ENCODE measurements at regions not wholly inside any gene's neighbourhood (a gene's known extent, or its start where the extent isn't known, plus 50 kb on each side); places are given as distances from the start of the nearest gene placed in this dataset.

DNA sequence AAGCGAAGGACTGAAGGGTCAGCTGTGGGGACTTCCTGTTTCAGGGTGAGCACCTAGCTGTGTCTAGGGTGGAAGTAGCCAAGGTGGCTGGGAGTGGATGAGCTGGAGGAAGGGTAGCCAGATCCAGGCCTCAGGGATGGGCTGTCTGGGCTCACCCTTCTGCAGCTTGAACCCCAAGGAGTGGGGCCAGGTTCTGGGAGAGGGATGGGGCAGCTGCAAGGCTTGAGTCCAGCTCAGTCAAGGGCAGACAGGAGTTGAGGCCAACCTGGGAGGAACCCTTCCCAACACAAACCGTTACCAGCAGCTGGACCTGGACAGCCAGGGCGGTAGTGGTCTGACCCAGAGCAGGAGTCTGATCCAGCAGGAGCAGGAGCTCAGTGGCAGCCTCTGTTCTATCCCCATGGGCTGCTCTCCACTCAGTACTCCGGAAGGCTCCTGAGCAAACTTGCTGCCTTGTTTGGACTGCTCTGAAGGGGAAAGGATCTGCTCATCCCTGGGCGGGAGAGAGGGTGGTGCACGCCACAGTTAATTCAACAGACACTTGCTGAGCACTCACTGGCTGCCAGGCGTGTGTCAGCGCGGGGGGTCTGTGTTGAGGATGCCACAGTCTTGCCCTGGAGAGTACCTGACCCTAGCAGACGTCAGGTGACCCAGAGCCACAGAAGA, 53.8 kb upstream of the THY1 start:
- Histone ChIP-seq H3K36me3 (replicated peaks) (no peaks in the 10 kb centered on the region), H3K27ac (no peak overlapping the region), H3K4me3 (ENCODE audit: low read depth, low read length) (no peak overlapping the region), H3K27me3 (replicated peaks) (peaks cover 4% of the 10 kb centered on the region)
- in situ Hi-C loops (cut with HindIII; ENCODE audit: low pct_ligation_motif_present, low sequenced_read_pairs), result no loop called here
- TF ChIP-seq, protein P1, sequence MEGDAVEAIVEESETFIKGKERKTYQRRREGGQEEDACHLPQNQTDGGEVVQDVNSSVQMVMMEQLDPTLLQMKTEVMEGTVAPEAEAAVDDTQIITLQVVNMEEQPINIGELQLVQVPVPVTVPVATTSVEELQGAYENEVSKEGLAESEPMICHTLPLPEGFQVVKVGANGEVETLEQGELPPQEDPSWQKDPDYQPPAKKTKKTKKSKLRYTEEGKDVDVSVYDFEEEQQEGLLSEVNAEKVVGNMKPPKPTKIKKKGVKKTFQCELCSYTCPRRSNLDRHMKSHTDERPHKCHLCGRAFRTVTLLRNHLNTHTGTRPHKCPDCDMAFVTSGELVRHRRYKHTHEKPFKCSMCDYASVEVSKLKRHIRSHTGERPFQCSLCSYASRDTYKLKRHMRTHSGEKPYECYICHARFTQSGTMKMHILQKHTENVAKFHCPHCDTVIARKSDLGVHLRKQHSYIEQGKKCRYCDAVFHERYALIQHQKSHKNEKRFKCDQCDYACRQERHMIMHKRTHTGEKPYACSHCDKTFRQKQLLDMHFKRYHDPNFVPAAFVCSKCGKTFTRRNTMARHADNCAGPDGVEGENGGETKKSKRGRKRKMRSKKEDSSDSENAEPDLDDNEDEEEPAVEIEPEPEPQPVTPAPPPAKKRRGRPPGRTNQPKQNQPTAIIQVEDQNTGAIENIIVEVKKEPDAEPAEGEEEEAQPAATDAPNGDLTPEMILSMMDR (IDR thresholded peaks at IDR 0.05; ENCODE audit: low read depth, low read length, missing control alignments), result no peak
- no peak for DNase-seq

DNA sequence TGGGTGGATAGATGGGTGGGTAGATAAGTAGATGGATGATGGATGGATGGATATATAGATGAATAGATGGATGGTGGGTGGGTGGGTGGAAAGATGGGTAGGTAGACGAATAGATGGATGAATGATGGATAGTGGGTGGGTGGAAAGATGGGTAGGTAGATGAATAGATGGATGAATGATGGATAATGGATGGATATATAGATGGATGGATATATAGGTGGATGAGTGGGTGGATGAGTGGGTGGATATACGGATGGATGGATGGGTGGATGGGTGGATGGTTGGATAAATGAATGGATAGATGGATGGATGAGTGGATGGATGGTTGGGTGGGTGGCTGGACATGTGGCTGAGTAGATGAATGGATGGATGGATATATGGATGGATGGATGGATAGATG, 53.1 kb upstream of the THY1 start:
- Histone ChIP-seq H3K27ac (no peak overlapping the region), H3K27me3 (replicated peaks) (peaks cover 4% of the 10 kb centered on the region), H3K36me3 (replicated peaks) (no peaks in the 10 kb centered on the region), H3K4me3 (ENCODE audit: low read depth, low read length) (no peak overlapping the region)
- TF ChIP-seq, protein P1 (IDR thresholded peaks at IDR 0.05; ENCODE audit: low read depth, low read length, missing control alignments), result no peak
- in situ Hi-C loops (cut with HindIII; ENCODE audit: low pct_ligation_motif_present, low sequenced_read_pairs), result no loop called here
- DNase-seq, result no peak

DNA sequence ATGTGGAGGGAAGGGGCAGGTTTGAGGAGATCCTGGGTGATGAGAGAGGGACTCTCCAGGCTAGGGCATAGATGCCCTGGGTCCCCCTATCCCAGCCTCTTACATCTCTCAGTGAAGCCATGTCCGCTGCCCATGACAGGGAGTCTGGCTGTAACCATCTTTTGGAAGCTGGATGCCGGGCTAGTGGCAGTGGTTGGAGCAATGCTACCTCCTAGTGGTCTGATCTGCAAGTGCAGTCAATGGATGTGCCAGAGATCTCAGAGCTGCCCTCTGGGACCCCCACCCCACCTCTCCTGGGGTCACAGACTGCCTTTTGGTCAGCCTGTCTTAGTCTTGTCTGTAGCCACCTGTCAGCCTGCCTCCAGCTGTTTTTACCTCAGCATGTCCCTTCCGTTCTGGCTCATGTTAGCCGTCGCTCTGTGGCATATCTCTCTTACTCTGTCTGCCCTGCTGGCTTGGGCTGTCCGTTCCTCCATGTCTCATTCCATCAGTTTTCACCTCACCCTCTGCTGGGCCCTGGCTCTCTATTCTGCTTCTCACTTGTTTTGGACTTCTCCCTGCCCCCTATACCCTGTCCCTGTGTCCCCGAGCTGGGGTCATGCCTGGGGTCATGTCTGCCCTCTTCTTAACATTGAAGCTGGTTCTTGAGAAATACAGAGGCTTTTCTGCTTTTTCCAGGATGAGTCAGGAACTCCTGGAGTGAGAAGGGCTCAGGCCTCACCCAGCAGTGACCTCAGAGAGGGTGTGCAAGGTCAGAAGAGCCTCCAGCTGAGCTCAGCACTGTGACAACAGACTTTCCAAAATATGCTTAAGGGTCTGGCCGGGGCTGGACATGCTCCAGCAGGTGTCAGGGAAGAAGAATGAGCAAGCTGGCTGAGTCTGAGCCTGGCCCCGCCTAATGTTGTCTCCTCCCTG, 52.0 kb upstream of the THY1 start:
- TF ChIP-seq, protein P1 (IDR thresholded peaks at IDR 0.05; ENCODE audit: low read depth, low read length, missing control alignments), result peak; percentile 95
- in situ Hi-C loops (cut with HindIII; ENCODE audit: low pct_ligation_motif_present, low sequenced_read_pairs), result no loop called here
- peaks cover 4% of the 10 kb centered on the region for H3K27me3 ChIP-seq (replicated peaks)
- peak; percentile 71 for DNase-seq
- H3K27ac ChIP-seq, result no peak overlapping the region
- no peaks in the 10 kb centered on the region for H3K36me3 ChIP-seq (replicated peaks)
- H3K4me3 ChIP-seq (ENCODE audit: low read depth, low read length), result no peak overlapping the region

DNA sequence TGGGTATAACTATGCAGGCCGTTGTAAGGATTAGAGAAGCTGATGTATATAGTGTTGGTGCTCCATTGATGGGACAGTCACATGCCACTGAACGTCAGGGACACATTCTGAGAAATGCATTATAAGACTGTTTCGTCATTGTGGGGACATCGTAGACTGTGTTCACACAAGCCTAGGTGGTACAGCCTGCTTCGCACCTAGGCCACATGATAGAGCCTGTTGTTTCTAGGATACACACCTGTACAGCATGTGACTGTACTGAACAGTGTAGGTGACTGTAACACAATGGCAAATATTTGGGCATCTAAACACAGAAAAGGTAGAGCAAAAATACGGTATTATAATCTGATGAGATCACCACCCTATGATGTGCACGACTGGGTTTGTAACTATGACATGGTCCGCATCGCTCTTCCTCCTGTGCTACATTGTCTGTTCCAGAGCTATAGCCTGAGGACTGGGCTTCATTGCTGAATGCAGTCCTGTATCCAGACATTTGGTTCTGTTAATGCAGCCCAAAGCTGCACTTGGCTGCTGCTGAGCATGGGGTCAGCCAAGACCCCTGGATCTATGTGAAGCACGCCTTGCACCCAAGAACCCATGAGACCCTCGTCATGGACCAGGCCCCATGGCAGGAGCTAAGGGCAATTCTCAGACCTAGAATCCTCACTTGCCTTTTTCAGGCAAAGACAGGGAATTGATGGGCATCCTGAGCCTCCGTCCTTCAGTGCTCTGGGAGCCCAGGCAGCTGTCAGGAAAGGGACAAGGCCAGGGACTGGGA, 51.1 kb upstream of the THY1 start:
- TF ChIP-seq, protein P1 (IDR thresholded peaks at IDR 0.05; ENCODE audit: low read depth, low read length, missing control alignments), result no peak
- peaks cover 4% of the 10 kb centered on the region for H3K27me3 ChIP-seq (replicated peaks)
- in situ Hi-C loops (cut with HindIII; ENCODE audit: low pct_ligation_motif_present, low sequenced_read_pairs), result no loop called here
- no peaks in the 10 kb centered on the region for H3K36me3 ChIP-seq (replicated peaks)
- no peak overlapping the region for H3K27ac ChIP-seq
- DNase-seq, result no peak
- no peak overlapping the region for H3K4me3 ChIP-seq (ENCODE audit: low read depth, low read length)

DNA sequence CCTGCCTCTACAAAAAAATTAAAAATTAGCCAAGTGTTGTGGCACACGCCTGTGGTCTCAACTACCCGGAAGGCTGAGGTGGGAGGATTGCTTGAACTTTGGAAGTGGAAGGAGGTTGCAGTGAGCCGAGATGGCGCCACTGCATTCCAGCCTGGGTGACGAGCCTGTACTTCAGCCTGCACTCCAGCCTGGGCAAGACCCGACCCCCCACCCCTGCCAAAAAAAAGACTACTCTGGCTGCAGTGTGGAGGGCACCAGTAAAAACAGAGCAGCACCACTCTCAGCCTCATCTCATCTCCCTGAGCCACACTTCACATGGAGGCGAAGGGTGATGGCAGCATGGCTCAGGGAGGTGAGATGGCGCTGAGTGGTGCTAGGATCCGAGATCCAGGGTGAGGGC, 50.3 kb upstream of the THY1 start:
- Histone ChIP-seq H3K27me3 (replicated peaks) (peaks cover 4% of the 10 kb centered on the region), H3K27ac (no peak overlapping the region), H3K36me3 (replicated peaks) (no peaks in the 10 kb centered on the region), H3K4me3 (ENCODE audit: low read depth, low read length) (no peak overlapping the region)
- in situ Hi-C loops (cut with HindIII; ENCODE audit: low pct_ligation_motif_present, low sequenced_read_pairs), result no loop called here
- TF ChIP-seq, protein P1 (IDR thresholded peaks at IDR 0.05; ENCODE audit: low read depth, low read length, missing control alignments), result no peak
- DNase-seq, result no peak

All from brain microvascular endothelial cell (primary cell).